GM23338 (cell line): ENCODE measurements at regions not wholly inside any gene's neighbourhood (a gene's known extent, or its start where the extent isn't known, plus 50 kb on each side); places are given as distances from the start of the nearest gene placed in this dataset.

Source experiments
- ATAC-seq: fragments of 200-7000 bp; cut with Tn5 transposase; 3 replicates; pipeline ENCODE4 v1.9.1; 2020
- DNase-seq: peaks from one replicate; pipeline ENCODE4 v3.0.0-alpha.2; 2015; ENCODE audit warnings: low spot score
- H2AFZ ChIP-seq: fragments of 200-600 bp; sonication (generic); 2 replicates; pipeline ENCODE4 v1.8.0; 2016; ENCODE audit warnings: antibody characterized with exemption, mild to moderate bottlenecking, moderate library complexity
- H3F3A ChIP-seq: fragments of 200-600 bp; sonication (generic); replicated peaks from 2 replicates; pipeline ENCODE4 v1.8.0; 2017; ENCODE audit warnings: antibody characterized with exemption, mixed run types, low read depth
- H3K27ac ChIP-seq: fragments of 200-600 bp; sonication (generic); 2 replicates; pipeline ENCODE4 v1.6.1; 2016; ENCODE audit warnings: low read depth
- H3K27me3 ChIP-seq: fragments of 200-600 bp; sonication (generic); 2 replicates; pipeline ENCODE4 v1.8.0; 2016; ENCODE audit warnings: mild to moderate bottlenecking, mixed run types, moderate library complexity; ENCODE audit not compliant: insufficient read depth
- H3K36me3 ChIP-seq: fragments of 200-600 bp; sonication (generic); 2 replicates; pipeline ENCODE4 v1.8.0; 2016; ENCODE audit warnings: mild to moderate bottlenecking; ENCODE audit not compliant: insufficient read depth
- H3K4me1 ChIP-seq: fragments of 200-600 bp; sonication (generic); 2 replicates; pipeline ENCODE4 v1.8.0; 2016; ENCODE audit warnings: mild to moderate bottlenecking, moderate library complexity; ENCODE audit not compliant: insufficient read depth
- H3K4me2 ChIP-seq: fragments of 200-600 bp; sonication (generic); 2 replicates; pipeline ENCODE4 v1.7.1; 2017; ENCODE audit warnings: mixed run types
- H3K4me3 ChIP-seq: fragments of 200-600 bp; sonication (generic); 2 replicates; pipeline ENCODE4 v1.6.1; 2016; ENCODE audit warnings: mixed run types
- H3K79me2 ChIP-seq: fragments of 200-600 bp; sonication (generic); replicated peaks from 2 replicates; pipeline ENCODE4 v1.8.0; 2017; ENCODE audit warnings: mild to moderate bottlenecking; ENCODE audit not compliant: insufficient read depth
- H3K9me2 ChIP-seq: fragments of 200-600 bp; sonication (generic); 2 replicates; pipeline ENCODE4 v1.8.0; 2017; ENCODE audit not compliant: insufficient read depth
- H4K20me1 ChIP-seq: fragments of 200-600 bp; sonication (generic); replicated peaks from 2 replicates; pipeline ENCODE4 v1.8.0; 2017; ENCODE audit warnings: mild to moderate bottlenecking; ENCODE audit not compliant: insufficient read depth
- H3K27ac Mint-ChIP-seq: 2 replicates; pipeline ENCODE4 v1.8.0; 2020; ENCODE audit warnings: inconsistent platforms, mild to moderate bottlenecking, moderate library complexity, mixed read lengths
- H3K27me3 Mint-ChIP-seq: 3 replicates; pipeline ENCODE4 v1.8.0; 2022; ENCODE audit warnings: low read depth, mild to moderate bottlenecking, moderate library complexity, mixed read lengths, inconsistent platforms; ENCODE audit not compliant: insufficient read depth, poor library complexity
- H3K36me3 Mint-ChIP-seq: 3 replicates; pipeline ENCODE4 v1.8.0; 2021; ENCODE audit warnings: low read depth, mild to moderate bottlenecking, inconsistent platforms, moderate library complexity, mixed read lengths
- H3K4me1 Mint-ChIP-seq: 3 replicates; pipeline ENCODE4 v1.8.0; 2020; ENCODE audit warnings: mild to moderate bottlenecking, inconsistent platforms, mixed read lengths
- H3K4me3 Mint-ChIP-seq: 3 replicates; pipeline ENCODE4 v1.8.0; 2021; ENCODE audit warnings: moderate library complexity, mild to moderate bottlenecking, inconsistent platforms, mixed read lengths
- H3K9me3 Mint-ChIP-seq: 3 replicates; pipeline ENCODE4 v1.8.0; 2020; ENCODE audit warnings: moderate library complexity, mild to moderate bottlenecking, inconsistent platforms, mixed read lengths
- ETS1 ChIP-seq: IDR thresholded peaks from 2 replicates; pipeline ENCODE4 v1.6.1; 2016; ENCODE audit warnings: antibody characterized with exemption
- EZH2 ChIP-seq: fragments of 200-600 bp; sonication (generic); IDR thresholded peaks from one replicate; pipeline ENCODE4 v1.8.0; 2017; ENCODE audit warnings: antibody characterized with exemption, mild to moderate bottlenecking, low read depth; ENCODE audit not compliant: unreplicated experiment
- EZH2phosphoT487 ChIP-seq: fragments of 200-600 bp; sonication (generic); IDR thresholded peaks from one replicate; pipeline ENCODE4 v1.8.1; 2018; ENCODE audit warnings: antibody characterized with exemption; ENCODE audit not compliant: unreplicated experiment
- POLR2AphosphoS5 ChIP-seq: IDR thresholded peaks from 2 replicates; pipeline ENCODE4 v1.6.1; 2016; ENCODE audit warnings: antibody characterized with exemption, low read depth
- STAT1 ChIP-seq: IDR thresholded peaks from one replicate; pipeline ENCODE4 v1.6.1; 2016; ENCODE audit warnings: antibody characterized with exemption; ENCODE audit not compliant: unreplicated experiment
- ZNF331 ChIP-seq: fragments of 250-450 bp; sonication (Bioruptor Pico); IDR thresholded peaks from 2 replicates; pipeline ENCODE4 v1.5.0; 2020; ENCODE audit warnings: low read depth, mild to moderate bottlenecking, moderate library complexity
- ZNF462 ChIP-seq: fragments of 250-450 bp; sonication (Bioruptor Pico); IDR thresholded peaks from 2 replicates; pipeline ENCODE4 v1.5.0; 2020; ENCODE audit warnings: mild to moderate bottlenecking, moderate library complexity

GRCh38 chr18:6646801-6647200 is 82.7 kb upstream of the ARHGAP28 start:
- DNase-seq (no peak), ATAC-seq (no peak)
- no peaks in the 10 kb centered on the region for H3K36me3 ChIP-seq
- Mint-ChIP-seq H3K9me3 (peaks cover 6% of the 10 kb centered on the region; the same call in 1 of the 3 replicates), H3K36me3 (peaks cover 4% of the 10 kb centered on the region; the same call in 2 of the 3 replicates), H3K4me1 (peaks cover 21% of the 10 kb centered on the region), H3K27ac (no peak overlapping the region), H3K4me3 (no peak overlapping the region), H3K27me3 (peaks cover 3% of the 10 kb centered on the region)
- peaks cover 28% of the 10 kb centered on the region for H3K4me1 ChIP-seq
- H3F3A ChIP-seq, result no peaks in the 10 kb centered on the region
- no peak for TF ChIP-seq ZNF462 (CRISPR knock-in tag)
- no peak for TF ChIP-seq ETS1
- no peak for TF ChIP-seq EZH2
- no peak for TF ChIP-seq EZH2phosphoT487
- TF ChIP-seq ZNF331 (CRISPR knock-in tag), result no peak
- no peak for TF ChIP-seq POLR2AphosphoS5
- no peak for TF ChIP-seq STAT1
- no peak overlapping the region for H3K4me3 ChIP-seq
- H3K9me2 ChIP-seq, result no peaks in the 10 kb centered on the region; the same call in 1 of the 2 replicates
- H4K20me1 ChIP-seq, result no peaks in the 10 kb centered on the region
- peak overlapping the region; percentile 82 for H2AFZ ChIP-seq
- H3K4me2 ChIP-seq, result 0 out of 2 replicates have a peak overlapping the region, but pooled peaks have one; percentile 20
- no peaks in the 10 kb centered on the region for H3K79me2 ChIP-seq
- H3K27ac ChIP-seq, result no peak overlapping the region
- no peaks in the 10 kb centered on the region for H3K27me3 ChIP-seq
